Stimulated activated CD4-positive, alpha-beta T cell treated with anti-CD3 and anti-CD28 coated beads, Interleukin-15, amount 100 ng/mL, for 1 hour (primary cell): ENCODE measurements at regions not wholly inside any gene's neighbourhood (a gene's known extent, or its start where the extent isn't known, plus 50 kb on each side); places are given as distances from the start of the nearest gene placed in this dataset.

Experiments
- DNase-seq, 2 donors: peaks; one replicate each; pipeline ENCODE4 v3.0.0-alpha.2; 2020; ENCODE audit warnings: low read depth in 1 of 2, low spot score in 1 of 2

DNA sequence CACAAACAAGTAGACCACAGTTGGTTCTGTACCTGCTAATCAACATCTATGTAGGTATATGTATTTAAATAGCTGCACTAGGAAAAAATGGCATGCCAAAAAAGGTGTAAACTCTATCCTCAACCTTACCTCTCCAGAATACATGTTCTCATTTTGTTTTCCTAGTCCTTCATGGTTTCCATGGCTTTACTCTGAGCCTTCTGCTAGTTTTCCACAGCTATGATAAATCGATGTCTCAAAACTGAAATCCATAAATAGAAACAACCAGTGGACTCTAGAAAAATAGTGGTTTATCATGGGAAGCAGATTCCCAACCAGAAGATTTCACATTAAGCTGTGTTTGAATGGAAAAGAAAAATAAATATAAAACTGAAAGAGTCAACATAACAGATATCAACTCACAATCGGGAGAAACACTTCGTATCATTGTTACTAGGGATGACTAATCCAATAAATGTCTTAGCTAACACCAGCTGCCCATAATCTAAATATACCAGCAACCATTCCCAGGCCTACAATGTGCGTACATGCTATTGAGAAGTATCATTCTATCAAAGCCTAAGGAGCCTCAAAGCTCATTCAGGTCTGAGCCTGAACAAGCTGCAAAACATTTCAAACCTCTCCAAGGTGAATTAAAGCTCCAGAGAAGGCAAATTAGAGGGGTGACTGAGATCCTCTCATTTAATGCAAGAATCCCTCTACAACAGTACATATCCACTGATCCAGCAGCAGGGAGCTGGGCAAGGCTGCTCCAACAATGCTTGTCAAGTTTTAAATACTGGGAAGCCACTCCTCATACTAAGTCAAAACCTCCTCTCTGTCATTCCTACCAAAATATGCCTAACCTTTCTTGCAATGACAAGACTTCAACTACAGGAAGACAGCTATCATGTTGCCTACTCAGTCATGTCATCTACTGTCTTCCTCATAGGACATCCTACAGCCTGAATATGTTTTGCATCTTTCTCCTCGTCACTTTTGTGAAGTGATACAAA is 90.2 kb downstream of the KCTD12 start:
- no peak for DNase-seq

DNA sequence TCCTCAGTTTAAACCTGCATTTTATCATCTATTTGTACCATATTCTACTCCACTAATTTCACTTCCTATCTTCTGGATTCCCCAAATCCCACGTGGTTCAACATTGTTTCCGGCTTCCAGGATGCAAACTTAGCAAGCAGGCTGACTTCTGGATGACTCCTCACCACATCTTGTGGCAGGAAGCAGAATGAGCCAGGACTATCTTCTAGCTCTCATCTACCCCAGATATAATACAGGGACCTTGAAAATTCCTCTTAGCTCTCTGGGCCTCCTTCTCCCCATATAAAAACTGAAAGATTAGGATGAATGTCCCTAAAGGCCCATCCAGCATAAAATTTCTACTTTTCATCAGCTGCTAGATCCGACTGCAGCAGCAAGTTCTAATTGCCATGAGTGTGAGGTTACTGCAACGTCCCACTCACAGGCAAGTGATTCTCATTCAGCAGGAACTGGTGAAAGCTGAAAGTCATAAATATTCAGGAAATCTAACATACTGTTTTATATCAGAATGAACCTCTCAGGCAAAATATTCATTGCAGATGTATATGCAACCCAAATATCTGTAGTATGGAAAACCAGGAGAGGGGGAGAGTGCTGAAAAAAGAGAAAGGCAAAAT is 93.4 kb downstream of the KCTD12 start:
- DNase-seq = no peak

DNA sequence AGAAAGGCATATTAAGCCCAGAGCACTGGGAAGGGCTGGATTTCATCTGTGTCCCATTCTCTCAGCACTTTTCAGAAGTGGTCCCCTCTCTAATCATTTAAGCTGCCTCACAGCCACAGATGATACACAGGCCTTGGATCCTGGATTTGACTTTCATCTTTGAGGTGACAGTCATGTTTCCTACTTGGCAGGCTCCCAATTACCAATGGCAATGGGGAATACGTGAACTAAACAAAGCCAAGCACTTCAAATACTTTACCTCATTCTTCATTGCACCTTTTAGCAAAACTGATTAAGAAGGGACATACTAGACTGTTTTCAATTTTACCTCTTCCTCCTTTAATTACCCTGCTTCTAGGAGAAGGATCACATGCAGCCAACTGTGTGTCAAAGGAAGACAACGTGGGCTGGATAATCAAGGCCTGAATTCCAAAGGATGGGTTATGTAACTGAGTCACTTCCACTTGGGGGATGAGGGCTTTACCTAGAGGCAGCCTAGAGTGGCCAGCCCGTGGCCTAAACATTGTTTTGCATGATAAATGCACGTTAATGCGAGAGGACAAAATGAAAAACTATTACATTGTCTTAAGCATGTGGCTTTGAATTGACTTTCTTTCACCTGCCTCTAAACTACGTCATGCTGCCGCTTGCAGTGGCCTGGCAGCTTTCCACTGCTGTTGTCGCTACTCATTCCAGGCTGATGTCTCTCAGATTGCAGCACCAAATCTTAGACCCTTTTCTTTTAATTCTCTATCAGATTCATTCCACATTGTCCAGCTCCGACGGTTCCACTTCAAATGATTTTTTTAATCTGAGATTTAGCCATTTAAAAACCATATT is 95.0 kb downstream of the KCTD12 start:
- DNase-seq = no peak

DNA sequence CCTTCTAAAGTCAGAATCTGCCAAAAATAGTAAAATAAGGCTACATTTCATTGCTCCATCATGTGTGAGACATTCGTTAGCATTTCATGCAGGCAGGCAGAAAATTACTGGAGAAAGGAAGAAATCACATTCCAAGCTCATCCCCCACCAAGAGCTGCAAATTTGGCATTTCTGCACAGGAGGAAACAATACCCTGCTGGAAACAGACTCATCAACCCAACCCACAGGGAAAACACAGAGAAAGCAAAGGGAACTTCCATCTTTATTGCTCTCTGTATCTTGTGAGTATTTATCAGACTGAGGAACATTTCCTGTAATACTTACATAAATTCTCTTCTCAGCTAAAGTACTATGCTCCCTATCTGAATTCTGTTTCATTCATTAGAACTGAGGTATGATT is 95.7 kb downstream of the KCTD12 start:
- DNase-seq = no peak

DNA sequence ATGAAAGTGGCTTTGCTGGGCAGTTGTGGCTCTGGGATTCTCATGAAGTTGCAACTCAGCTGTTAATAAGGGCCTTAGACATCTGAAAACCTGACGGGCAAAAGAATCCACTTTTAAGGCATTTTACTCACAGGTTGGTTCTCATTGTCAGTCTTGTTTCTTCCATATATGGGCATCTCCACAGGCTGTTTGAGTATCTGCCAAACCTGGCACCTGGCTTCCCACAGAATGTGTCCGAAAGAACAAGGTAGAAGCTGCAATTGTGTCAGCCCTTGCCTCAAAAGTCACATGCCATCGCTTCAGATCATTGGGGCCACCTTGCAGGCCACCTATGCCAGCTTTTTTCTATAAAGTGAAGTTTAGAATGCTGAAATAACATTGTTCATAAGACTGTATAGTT is 102.4 kb downstream of the KCTD12 start:
- no peak for DNase-seq

DNA sequence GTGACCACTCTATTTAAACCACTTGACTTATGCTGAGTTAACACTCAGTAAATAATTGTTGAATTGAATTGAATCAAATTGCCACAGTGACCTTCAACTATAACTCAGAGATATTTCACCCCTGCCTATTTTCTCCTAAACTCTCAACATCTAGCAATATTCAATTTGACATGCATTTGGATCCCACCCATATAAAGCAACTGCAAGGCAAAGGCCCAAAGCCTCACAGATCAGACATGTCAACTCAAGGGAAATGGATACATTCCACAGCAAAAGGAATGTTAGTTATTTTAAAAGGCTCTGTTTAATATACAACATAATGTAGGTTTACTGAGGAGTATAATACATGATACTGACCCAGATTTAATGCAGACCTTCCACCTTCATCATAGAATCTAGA is 107.4 kb downstream of the KCTD12 start:
- no peak for DNase-seq

DNA sequence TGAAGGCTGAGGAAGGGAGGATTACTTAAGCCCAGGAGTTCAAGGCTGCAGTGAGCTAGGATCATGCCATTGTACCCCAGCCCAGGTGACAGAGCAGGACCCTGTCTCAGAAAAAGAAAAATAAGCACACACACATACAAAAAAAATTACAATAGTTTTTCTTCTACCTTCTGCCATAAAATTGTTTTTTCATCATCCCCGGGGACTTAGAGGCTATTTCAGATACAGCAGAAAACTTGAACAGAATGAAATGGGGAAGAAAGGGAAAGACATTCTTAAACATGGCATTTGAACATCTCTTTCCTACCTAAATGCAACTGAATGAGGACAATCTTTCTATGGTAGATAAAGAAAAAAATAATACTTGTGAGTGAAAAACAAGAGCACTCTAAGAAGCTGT is 109.1 kb downstream of the KCTD12 start:
- no peak for DNase-seq

DNA sequence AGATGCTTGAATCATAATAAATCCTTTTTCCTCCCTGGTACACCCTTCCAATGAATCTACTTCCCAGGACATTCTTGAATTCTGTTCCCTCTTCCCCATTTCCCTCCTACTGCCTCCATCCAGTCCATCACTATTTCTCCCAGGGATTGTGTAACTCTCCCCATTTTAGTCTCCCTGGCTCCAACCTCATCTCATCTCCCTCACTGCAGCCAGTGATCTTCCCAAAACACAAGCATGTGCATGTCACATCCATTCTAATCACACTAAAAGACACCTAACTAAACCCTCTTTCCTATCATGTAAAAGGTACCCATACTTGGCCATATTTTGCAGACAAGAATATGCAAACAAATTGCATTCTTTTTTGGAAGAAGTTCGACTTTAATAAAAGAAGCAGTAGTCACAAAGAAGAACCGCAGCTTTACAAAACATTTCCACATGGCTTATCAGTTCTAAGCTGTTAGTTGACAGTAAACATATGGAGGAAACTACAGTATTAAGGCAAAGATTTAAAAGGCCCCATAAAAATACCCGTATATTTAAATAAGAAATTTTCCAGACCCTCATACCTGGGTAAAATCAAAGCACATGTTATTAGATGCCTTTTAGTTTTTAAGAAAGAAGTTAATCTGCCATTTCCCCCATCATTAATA is 111.0 kb downstream of the KCTD12 start:
- DNase-seq = no peak

DNA sequence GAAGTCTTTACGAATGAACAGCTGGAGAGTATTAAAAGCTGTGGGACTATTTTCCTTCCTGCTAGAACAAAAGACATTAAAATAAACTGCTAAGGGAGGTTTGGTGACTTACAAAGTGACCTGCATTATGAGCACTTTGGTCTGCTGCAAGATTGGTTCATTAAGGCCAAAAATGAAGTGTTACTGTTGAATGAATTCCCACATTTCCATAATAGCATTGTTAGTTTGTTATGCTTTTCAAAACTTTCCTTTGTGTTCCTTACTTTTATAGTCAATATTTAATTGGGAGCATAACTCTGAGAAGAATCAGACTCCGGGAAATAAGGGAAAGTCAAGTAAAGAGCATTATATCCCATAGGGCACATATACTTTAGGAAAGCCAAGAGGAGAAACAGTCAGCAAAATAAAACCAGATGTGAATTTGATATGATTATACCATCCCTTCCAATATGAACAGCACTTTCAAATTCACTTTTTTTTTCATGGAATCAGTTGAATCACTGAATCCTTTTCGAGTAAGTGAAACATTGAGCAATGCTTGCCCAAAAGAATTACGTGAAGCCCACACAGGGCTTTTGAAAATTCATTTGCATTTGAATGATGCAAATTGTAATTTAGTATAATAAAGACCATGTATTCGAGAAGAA is 112.6 kb downstream of the KCTD12 start:
- DNase-seq = no peak

DNA sequence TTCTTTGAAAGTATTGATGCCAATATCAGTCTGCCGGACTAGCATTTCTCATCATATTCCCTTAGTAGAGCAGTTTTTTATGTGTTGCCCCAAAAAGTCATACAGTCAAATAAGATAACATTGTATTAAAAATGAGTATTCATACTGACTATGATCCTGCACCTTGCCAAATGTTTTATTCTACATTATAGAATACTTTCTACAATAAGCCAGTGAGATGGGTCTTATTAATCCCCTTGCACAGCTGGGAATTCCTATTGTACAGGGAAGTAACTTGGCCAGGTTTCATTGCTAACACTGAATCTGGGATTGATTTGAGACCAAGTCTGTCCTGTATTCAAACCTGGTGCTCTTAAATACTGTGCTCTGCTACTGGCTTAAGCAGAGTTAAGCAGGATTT is 114.0 kb downstream of the KCTD12 start:
- DNase-seq = no peak

DNA sequence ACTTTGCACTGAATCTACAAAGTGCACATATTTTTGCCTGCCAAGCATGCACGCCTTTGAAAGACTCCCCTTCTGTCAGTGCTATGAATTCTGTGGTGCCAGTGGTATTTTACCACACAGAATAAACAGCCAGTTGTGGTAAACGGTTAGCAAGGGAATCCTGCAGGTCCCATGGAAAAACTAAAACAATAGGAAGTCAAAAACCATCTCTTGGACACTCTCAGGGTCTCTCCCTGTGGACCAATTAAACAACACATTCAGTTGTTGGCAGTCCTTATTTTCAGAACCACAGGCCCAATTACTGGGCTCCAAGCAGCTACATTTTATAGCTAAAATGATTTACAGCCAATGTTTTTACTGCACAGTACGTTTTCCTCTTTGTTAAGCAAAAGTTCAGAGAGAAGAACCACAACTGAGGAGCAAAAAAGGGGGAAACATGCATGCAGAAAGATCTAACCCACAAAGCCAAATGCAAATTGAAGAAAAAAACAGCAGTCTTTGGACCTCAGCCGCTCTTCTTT is 116.9 kb downstream of the KCTD12 start:
- no peak for DNase-seq

DNA sequence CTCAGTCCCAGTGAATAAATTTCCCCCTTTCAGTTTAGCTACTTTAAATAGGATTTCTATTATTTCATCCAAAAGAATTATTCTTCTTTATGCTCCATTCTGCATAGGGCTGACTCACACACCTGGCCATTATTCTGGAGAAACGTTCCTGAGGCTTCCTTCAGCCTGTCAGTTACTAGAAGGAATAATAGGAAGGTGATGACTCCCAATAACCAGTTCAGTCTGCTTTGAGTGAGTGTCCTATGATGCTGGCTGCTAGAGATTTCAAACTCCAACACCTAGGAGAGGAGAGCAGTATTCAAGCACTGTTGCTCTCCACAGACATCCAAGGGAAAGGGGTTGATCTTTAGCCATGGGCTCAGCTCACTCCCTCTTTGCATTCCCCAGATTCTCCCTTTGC is 117.8 kb downstream of the KCTD12 start:
- no peak for DNase-seq

DNA sequence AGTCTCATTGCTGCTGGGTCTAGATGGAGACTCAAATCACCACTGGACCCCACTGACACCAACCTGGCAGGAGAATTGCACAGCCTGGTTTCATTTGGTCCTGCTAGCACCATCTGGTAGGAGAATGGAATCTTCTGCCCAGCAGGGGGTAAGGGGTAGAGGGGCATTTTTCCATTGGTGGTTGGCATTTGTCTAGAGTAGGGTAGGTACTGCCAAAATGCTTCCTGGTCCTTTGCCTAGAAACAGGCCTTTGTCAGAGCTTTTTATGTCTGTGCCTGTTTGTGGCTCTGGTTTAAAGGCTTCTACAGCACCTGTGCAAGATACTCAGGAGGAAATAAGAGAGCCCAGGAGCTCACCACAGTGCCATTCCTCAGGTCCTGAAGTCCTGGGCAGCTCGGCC is 121.3 kb downstream of the KCTD12 start:
- DNase-seq = no peak

DNA sequence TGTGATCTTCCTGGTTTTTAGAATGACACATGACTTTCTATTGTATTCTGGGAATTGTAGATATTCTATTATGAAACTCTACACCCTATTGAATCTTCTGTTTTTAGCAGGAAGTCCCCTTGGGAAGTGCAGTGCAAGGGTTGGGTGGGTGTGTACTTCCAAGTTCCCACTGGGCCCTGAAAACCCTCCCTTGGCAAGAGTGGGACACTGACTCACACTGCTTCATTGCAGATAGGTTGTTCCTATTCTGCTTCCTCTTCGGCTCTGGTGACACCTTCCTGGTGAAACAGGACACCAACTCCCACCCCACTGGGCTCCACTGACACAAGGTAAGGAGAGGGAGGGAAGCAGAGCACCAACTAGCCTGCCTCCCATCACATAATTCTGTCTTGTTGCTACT is 121.8 kb downstream of the KCTD12 start:
- no peak for DNase-seq

DNA sequence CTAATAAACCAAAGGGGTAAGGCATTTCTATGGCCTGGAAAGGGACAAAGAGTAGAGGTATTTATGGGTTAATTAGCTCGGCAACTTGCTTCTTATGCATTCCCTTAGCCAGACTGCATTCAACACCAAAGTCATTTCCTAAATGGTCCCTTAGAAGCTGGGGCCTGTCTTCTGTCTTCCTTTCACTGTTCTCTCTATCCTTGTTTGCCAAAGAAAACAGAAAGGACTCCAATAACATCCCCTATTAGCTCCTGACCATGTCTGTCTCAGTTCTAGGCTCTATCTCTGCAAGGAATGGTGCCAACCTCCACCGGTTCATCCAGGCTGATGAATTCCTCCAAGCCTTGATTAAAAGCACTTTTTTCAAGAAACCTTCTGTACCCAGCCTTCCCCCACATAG is 123.5 kb downstream of the KCTD12 start:
- no peak for DNase-seq

DNA sequence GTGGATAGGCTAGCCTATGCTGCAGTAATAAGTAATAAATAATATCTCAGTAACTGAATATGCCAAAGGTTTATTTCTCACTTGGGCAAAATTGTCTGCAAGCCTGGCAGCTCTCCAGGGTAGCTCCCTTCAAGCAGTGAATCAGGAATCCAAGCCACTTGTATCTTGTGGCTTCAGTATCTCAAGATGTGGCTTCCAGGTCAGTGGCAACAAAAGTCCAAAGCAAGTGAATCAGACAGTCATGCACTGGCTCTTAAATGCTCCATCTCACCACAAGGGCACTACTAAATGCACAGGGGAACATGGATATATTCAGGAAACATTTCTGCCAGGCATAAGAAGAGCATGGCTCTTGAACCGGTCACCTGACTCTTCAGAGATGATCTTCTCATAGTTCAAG is 126.3 kb downstream of the KCTD12 start:
- no peak for DNase-seq

DNA sequence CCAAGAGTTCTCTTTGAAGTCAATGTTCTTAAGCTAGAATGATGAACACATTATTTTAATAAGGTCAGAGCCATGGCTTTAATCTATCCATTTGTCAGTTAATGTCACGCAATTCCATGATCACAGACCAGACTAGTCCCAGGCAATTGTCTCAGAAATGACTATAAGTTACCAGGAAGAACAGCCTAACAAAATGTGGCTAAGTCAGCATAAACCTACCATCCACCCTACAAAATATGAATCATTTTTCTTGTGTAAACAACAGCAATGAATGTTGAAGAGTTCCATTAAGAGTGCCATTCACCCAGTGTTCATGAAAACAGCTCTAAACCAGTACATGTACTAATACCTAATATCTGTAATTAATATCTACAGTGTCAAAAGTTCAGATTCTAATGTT is 127.5 kb downstream of the KCTD12 start:
- DNase-seq = no peak

DNA sequence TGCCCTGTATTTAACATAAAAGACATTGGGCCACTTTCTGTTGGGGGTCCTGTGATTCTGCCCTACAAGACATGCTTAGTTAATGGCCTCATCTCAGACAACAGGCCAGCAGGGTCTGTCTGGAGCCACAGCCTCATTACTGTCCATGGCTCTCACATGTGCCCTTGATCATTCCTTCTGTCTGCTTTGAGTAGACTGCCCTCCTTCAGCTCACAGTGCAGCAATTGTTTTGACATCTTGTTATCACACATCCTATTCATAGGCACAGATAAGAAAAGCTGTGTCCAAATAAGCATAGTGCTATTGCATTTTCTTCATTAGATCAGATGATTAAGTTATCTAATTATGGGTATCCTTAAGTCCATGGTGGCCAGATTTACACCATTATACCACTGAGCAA is 127.9 kb downstream of the KCTD12 start:
- no peak for DNase-seq

DNA sequence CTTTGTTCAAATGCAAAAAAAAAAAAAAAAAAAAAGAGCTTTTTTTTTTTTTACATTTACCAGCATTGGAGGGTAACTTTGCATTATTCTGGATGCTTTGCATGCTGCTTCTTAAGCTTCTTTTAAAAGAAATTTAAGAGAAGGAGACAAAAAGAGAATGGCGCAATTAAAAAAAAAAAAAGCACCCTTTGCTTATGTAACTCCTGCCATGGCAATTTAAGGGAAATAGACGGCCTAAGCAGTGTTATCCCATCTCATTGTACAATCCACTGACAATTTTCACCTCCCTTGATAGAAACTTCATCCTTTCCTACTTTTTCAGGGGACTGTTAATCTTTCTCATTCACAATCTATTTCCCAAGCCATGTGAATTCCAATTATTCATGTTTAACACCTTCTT is 129.8 kb downstream of the KCTD12 start:
- DNase-seq = no peak

DNA sequence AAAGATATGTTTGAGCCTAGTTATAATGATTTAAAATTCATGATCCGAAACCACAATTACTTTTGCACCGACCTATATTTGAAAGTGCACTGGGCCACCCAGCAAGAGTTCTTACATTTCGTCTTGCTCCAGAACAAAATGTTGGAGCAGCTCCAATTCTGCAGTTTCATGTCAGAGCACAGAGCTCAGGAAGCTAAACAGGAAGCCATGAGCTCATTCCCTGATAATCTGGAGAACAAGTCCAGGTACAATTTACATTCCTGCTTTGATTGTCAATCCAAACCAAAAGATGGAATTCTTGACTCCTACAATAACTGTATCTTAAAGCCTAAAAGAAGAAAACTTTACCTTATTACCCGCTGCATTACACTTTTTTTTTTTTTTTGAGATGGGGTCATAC is 131.8 kb downstream of the KCTD12 start:
- DNase-seq = no peak

DNA sequence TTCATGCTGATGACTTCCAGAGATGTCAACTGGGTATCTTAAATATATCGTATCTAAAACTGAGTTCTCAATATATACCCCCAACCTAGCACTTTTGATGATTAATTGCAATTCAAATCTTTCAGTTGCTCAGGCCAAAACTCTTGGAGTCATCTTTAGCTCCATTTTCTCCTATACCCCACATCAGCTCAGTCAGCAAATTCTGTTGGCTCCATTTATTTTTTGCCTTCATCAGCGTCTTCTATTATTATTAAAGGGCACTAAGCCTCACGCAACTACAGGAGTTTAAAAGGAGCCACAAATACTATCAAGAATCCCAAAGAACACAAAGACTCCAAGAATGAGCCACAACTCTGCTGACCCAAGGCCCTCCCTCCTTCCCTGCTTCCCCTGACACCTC is 134.9 kb downstream of the KCTD12 start:
- no peak for DNase-seq
